GM12878 (cell line): ENCODE measurements at regions not wholly inside any gene's neighbourhood (a gene's known extent, or its start where the extent isn't known, plus 50 kb on each side); places are given as distances from the start of the nearest gene placed in this dataset.

Source experiments
- ATAC-seq: fragments of 200-7000 bp; cut with Tn5 transposase; 3 replicates; pipeline ENCODE4 v1.9.1; 2020; ENCODE audit warnings: mild to moderate bottlenecking, moderate library complexity
- BruUV-seq: library from RNA; stranded (reverse); fragments of 400-500 nt; replicated peaks from 2 replicates; lab custom pipeline; 2021; lab: Mats Ljungman, UMichigan
- CTCF ChIA-PET: fragments of 300-600 bp; sonication (Branson Sonifier 250); formaldehyde crosslinking; extraction: SDS; loops from one replicate; lab custom pipeline; 2021; ENCODE audit warnings: inconsistent platforms; lab: Yijun Ruan, JAX
- POLR2A ChIA-PET: fragments of 350-600 bp; formaldehyde crosslinking; extraction: SDS; loops from one replicate; lab custom pipeline; 2021; ENCODE audit warnings: inconsistent platforms; lab: Charles Lee
- RAD21 ChIA-PET: fragments of 300-600 bp; sonication (Branson Sonifier 250); formaldehyde crosslinking; loops from one replicate; lab custom pipeline; 2023; ENCODE audit warnings: antibody characterized with exemption; ENCODE audit not compliant: unreplicated experiment; lab: Charles Lee
- SMC1A ChIA-PET: fragments of 300-600 bp; sonication (Branson Sonifier 250); formaldehyde crosslinking; loops from one replicate; lab custom pipeline; 2023; ENCODE audit not compliant: unreplicated experiment, uncharacterized antibody; lab: Charles Lee
- DNase-seq: peaks from one replicate; pipeline ENCODE4 v3.0.0-alpha.2; 2011; ENCODE audit warnings: low read depth, low spot score
- FAIRE-seq: peaks from 3 replicates; lab custom pipeline; 2011; peaks lifted over from hg19 to GRCh38; lab: Jason Lieb, UNC
- H2AFZ ChIP-seq: 2 replicates; pipeline ENCODE4 v1.6.0; 2011; ENCODE audit warnings: low read depth, low read length, control low read depth; ENCODE audit not compliant: control insufficient read depth
- H3K27ac ChIP-seq: 2 replicates; pipeline ENCODE4 v1.5.1; 2011; ENCODE audit warnings: control low read depth; ENCODE audit not compliant: control insufficient read depth, insufficient read depth
- H3K27me3 ChIP-seq, 2 experiments: replicated peaks in 1 of 2; 2 replicates each; pipeline versions ENCODE4 v1.6.0 to v1.6.1; 2011; ENCODE audit warnings: low read length in 1 of 2; ENCODE audit not compliant: control insufficient read depth in 2 of 2, insufficient read depth in 2 of 2
- H3K36me3 ChIP-seq, 2 experiments: 2 replicates each; pipeline ENCODE4 v1.5.1; 2011; ENCODE audit warnings: low read length in 1 of 2; ENCODE audit not compliant: control insufficient read depth in 2 of 2, insufficient read depth in 2 of 2
- H3K4me1 ChIP-seq: 2 replicates; pipeline ENCODE4 v1.6.1; 2011; ENCODE audit warnings: mild to moderate bottlenecking, low read length, moderate library complexity, mixed read lengths; ENCODE audit not compliant: control insufficient read depth, insufficient read depth
- H3K4me2 ChIP-seq: 2 replicates; pipeline ENCODE4 v1.6.0; 2011; ENCODE audit warnings: control low read depth; ENCODE audit not compliant: control insufficient read depth, insufficient read depth
- H3K4me3 ChIP-seq: fragments of 200-600 bp; sonication (generic); 2 replicates; pipeline ENCODE4 v1.5.1; 2016
- H3K79me2 ChIP-seq: 2 replicates; pipeline ENCODE4 v1.6.0; 2011; ENCODE audit warnings: low read length; ENCODE audit not compliant: control insufficient read depth, insufficient read depth
- H3K9ac ChIP-seq: 2 replicates; pipeline ENCODE4 v1.8.0; 2011; ENCODE audit warnings: low read length, control low read depth, mixed read lengths; ENCODE audit not compliant: control insufficient read depth, insufficient read depth
- H3K9me3 ChIP-seq: replicated peaks from 3 replicates; pipeline ENCODE4 v1.5.1; 2011; ENCODE audit warnings: mild to moderate bottlenecking, low read length; ENCODE audit not compliant: control insufficient read depth, insufficient read depth
- H4K20me1 ChIP-seq: 2 replicates; pipeline ENCODE4 v1.6.0; 2011; ENCODE audit not compliant: control insufficient read depth, insufficient read depth
- ASH2L ChIP-seq: fragments of 300-600, 200-600 bp; sonication (generic); IDR thresholded peaks from 2 replicates; pipeline ENCODE4 v1.6.1; 2017; ENCODE audit warnings: low read depth, mild to moderate bottlenecking, borderline replicate concordance
- MEF2B ChIP-seq: fragments of 450-650 bp; IDR thresholded peaks from 2 replicates; pipeline ENCODE4 v1.6.1; 2018; ENCODE audit warnings: mild to moderate bottlenecking, moderate library complexity; ENCODE audit not compliant: partially characterized antibody, poor library complexity, severe bottlenecking
- NFIC ChIP-seq: IDR thresholded peaks from 2 replicates; pipeline ENCODE4 v1.6.1; 2012; ENCODE audit warnings: low read depth, mild to moderate bottlenecking, inconsistent platforms, low read length, moderate library complexity
- NR2C2 ChIP-seq: IDR thresholded peaks from 2 replicates; pipeline ENCODE4 v1.6.1; 2011; ENCODE audit warnings: borderline replicate concordance, low read depth; ENCODE audit not compliant: control insufficient read depth, insufficient read length
- SPI1 ChIP-seq: IDR thresholded peaks from 2 replicates; pipeline ENCODE4 v1.6.1; 2011; ENCODE audit warnings: low read depth, mild to moderate bottlenecking, low read length, moderate library complexity, borderline replicate concordance; ENCODE audit not compliant: insufficient read depth
- TBL1XR1 ChIP-seq: IDR thresholded peaks from 2 replicates; pipeline ENCODE4 v1.6.1; 2012; ENCODE audit warnings: low read depth, low read length, improper control_type of control experiment
- WRNIP1 ChIP-seq: IDR thresholded peaks from 2 replicates; pipeline ENCODE4 v1.6.1; 2011; ENCODE audit warnings: low read depth, low read length, improper control_type of control experiment, borderline replicate concordance
- WGBS: methylation state at CpG from one replicate; pipeline ENCODE4 v1.1.6; 2016; ENCODE audit warnings: low lambda C conversion rate; ENCODE audit not compliant: insufficient replicate concordance, insufficient coverage; ENCODE audit errors: missing lambda C conversion rate; 5-methylcytosine and 5-hydroxymethylcytosine counted together
- in situ Hi-C: fragments of 300-500 bp; cut with MboI; formaldehyde crosslinking; loops from 9 replicates; pipeline ENCODE4 v1.14.3; 2018; ENCODE audit warnings: mixed read lengths
- intact Hi-C: fragments of 100-400 bp; cut with micrococcal nuclease; formaldehyde crosslinking; loops from one replicate; pipeline ENCODE4 v1.14.2; 2022; ENCODE audit not compliant: unreplicated experiment
- TF ChIP-seq, protein P1 (sequence below): IDR thresholded peaks from 2 replicates; pipeline ENCODE4 v1.6.1; 2012; ENCODE audit warnings: low read depth, low read length, improper control_type of control experiment

- TF ChIP-seq, protein P1, sequence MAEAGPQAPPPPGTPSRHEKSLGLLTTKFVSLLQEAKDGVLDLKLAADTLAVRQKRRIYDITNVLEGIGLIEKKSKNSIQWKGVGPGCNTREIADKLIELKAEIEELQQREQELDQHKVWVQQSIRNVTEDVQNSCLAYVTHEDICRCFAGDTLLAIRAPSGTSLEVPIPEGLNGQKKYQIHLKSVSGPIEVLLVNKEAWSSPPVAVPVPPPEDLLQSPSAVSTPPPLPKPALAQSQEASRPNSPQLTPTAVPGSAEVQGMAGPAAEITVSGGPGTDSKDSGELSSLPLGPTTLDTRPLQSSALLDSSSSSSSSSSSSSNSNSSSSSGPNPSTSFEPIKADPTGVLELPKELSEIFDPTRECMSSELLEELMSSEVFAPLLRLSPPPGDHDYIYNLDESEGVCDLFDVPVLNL, result no peak
- no peak for TF ChIP-seq MEF2B
- TF ChIP-seq, all 136 proteins: peak for 0
These were observed 271.3 kb downstream of the PTBP2 start (continued) for GRCh38 chr1:96992871-96993270.

GRCh38 chr1:96995351-96995750, 273.8 kb downstream of the PTBP2 start:
- CTCF ChIA-PET, result interaction anchor here (0.6 kb wide), 1 partner anchor 545 kb away, joined by 3 read pairs; no protein-coding TSS in a partner anchor
- RAD21 ChIA-PET, result no interaction called here

More at GRCh38 chr1:96995351-96995750, 273.8 kb downstream of the PTBP2 start:
- no peak overlapping the region for H3K4me3 ChIP-seq
- no peak overlapping the region for H3K27ac ChIP-seq
- in situ Hi-C loops, result no loop called here
- H3K4me2 ChIP-seq, result no peak overlapping the region
- WGBS, result 0% methylated on average over 3 of the region's 3 CpGs
- SMC1A ChIA-PET, result interaction anchor here (0.9 kb wide), 1 partner anchor 414 kb away, joined by 3 read pairs; no protein-coding TSS in a partner anchor
- H2AFZ ChIP-seq, result no peak overlapping the region
- no TSS peak for BruUV-seq
- intact Hi-C loops, result no loop called here
- H3K9me3 ChIP-seq, result no peaks in the 10 kb centered on the region
- POLR2A ChIA-PET, result no interaction called here
- no peaks in the 10 kb centered on the region for H3K36me3 ChIP-seq
- H3K79me2 ChIP-seq, result no peaks in the 10 kb centered on the region
- H3K4me1 ChIP-seq, result no peaks in the 10 kb centered on the region
- no peak overlapping the region for H3K9ac ChIP-seq
- no peaks in the 10 kb centered on the region for H4K20me1 ChIP-seq
- FAIRE-seq (no peak), ATAC-seq (no peak), DNase-seq (no peak)
- no peak for TF ChIP-seq ASH2L
- no peak for TF ChIP-seq SPI1
- no peak for TF ChIP-seq TBL1XR1
- no peak for TF ChIP-seq WRNIP1
- no peak for TF ChIP-seq NR2C2
- no peak for TF ChIP-seq NFIC
- H3K27me3 ChIP-seq, result no peaks in the 10 kb centered on the region; a peak in 1 of 4 replicates
